Coronary artery (tissue), 2 donors: ENCODE measurements at regions not wholly inside any gene's neighbourhood (a gene's known extent, or its start where the extent isn't known, plus 50 kb on each side); places are given as distances from the start of the nearest gene placed in this dataset.

ENCODE experiments used
- DNase-seq: peaks from one replicate; pipeline ENCODE4 v3.0.0-alpha.2; 2017; ENCODE audit warnings: low spot score
- H3K27ac ChIP-seq, 2 donors: fragments of 200-600 bp; sonication (generic); one replicate each; pipeline ENCODE4 v1.5.1; 2016 to 2019
- H3K4me3 ChIP-seq: fragments of 200-600 bp; sonication (generic); 2 replicates; pipeline ENCODE4 v1.5.1; 2016; ENCODE audit warnings: mild to moderate bottlenecking, moderate library complexity
- CTCF ChIP-seq: fragments of 200-600 bp; sonication (generic); IDR thresholded peaks from one replicate; pipeline ENCODE4 v1.5.1; 2019; ENCODE audit warnings: antibody characterized with exemption

GRCh38 chr7:36098096-36098495, 55.0 kb upstream of the EEPD1 start:
- no peak for TF ChIP-seq CTCF
- Histone ChIP-seq H3K27ac (no peak overlapping the region), H3K4me3 (no peak overlapping the region)
- no peak for DNase-seq

GRCh38 chr7:36100226-36100625, 52.8 kb upstream of the EEPD1 start:
- no peak for DNase-seq
- no peak overlapping the region for H3K27ac ChIP-seq
- no peak overlapping the region for H3K4me3 ChIP-seq
- TF ChIP-seq CTCF: no peak

- DNase-seq: no peak
- Histone ChIP-seq H3K4me3 (no peak overlapping the region), H3K27ac (no peak overlapping the region)
- no peak for TF ChIP-seq CTCF
These were observed 52.4 kb upstream of the EEPD1 start for GRCh38 chr7:36100634-36101033.
